K562 (cell line): ENCODE measurements at regions not wholly inside any gene's neighbourhood (a gene's known extent, or its start where the extent isn't known, plus 50 kb on each side); places are given as distances from the start of the nearest gene placed in this dataset.

ENCODE experiments used
- ATAC-seq: fragments of 200-7000 bp; cut with Tn5 transposase; 3 replicates; pipeline ENCODE4 v1.9.1; 2020; ENCODE audit warnings: moderate library complexity
- BruUV-seq: library from RNA; stranded (reverse); fragments of 400-500 nt; replicated peaks from 2 replicates; lab custom pipeline; 2021; lab: Mats Ljungman, UMichigan
- CTCF ChIA-PET: fragments of 300-600 bp; formaldehyde crosslinking; extraction: SDS; loops from one replicate; lab custom pipeline; 2021; ENCODE audit warnings: low intra/inter-chr PET ratio; lab: Yijun Ruan, JAX
- POLR2A ChIA-PET: fragments of 300-600, 350-650 bp; sonication (Branson Sonifier 250); formaldehyde crosslinking; extraction: SDS; loops from one replicate; lab custom pipeline; 2021; ENCODE audit warnings: antibody characterized with exemption, inconsistent platforms; lab: Yijun Ruan, JAX
- DNase-seq, 4 experiments: peaks; one replicate each; pipeline versions ENCODE4 v3.0.0 to v3.0.0-alpha.2; 2011 to 2018; ENCODE audit warnings: low spot score in 3 of 4, mixed read lengths in 3 of 4; ENCODE audit errors: extremely low read depth in 1 of 4
- FAIRE-seq: peaks from 2 replicates; lab custom pipeline; 2011; peaks lifted over from hg19 to GRCh38; lab: Jason Lieb, UNC
- H2AFZ ChIP-seq: 2 replicates; pipeline ENCODE4 v1.6.0; 2011; ENCODE audit warnings: low read depth, low read length, control low read depth, inconsistent platforms
- H3K27ac ChIP-seq: fragments of 200-600 bp; 3 replicates; pipeline ENCODE4 v1.8.0; 2011; ENCODE audit warnings: low read depth, mild to moderate bottlenecking, control low read depth, inconsistent platforms, low read length, moderate library complexity, mixed read lengths; ENCODE audit errors: extremely low read depth
- H3K27me3 ChIP-seq, 2 experiments: fragments of 300-600 bp in 1 of 2; 2 replicates in 1 of 2; 3 replicates in 1 of 2; pipeline versions ENCODE4 v1.6.0 to v1.8.0; 2011; ENCODE audit warnings: inconsistent platforms in 2 of 2, low read length in 2 of 2, mild to moderate bottlenecking in 1 of 2, mixed read lengths in 1 of 2, moderate library complexity in 1 of 2; ENCODE audit not compliant: control insufficient read depth in 2 of 2, insufficient read depth in 2 of 2
- H3K36me3 ChIP-seq: fragments of 300-600 bp; 3 replicates; pipeline ENCODE4 v1.8.0; 2011; ENCODE audit warnings: mild to moderate bottlenecking, low read length, inconsistent platforms; ENCODE audit not compliant: control insufficient read depth, insufficient read depth
- H3K4me1 ChIP-seq, 2 experiments: fragments of 200-600 bp in 1 of 2; replicated peaks in 1 of 2; 2 replicates in 1 of 2; 3 replicates in 1 of 2; pipeline versions ENCODE4 v1.5.1 to v1.8.0; 2011; ENCODE audit warnings: inconsistent platforms in 2 of 2, low read length in 2 of 2, mild to moderate bottlenecking in 1 of 2, mixed read lengths in 1 of 2, moderate library complexity in 1 of 2; ENCODE audit not compliant: control insufficient read depth in 2 of 2, insufficient read depth in 2 of 2
- H3K4me2 ChIP-seq: 2 replicates; pipeline ENCODE4 v1.6.1; 2011; ENCODE audit warnings: low read length, control low read depth, inconsistent platforms, mixed read lengths; ENCODE audit not compliant: insufficient read depth
- H3K4me3 ChIP-seq: fragments of 200-600 bp; sonication (generic), shearing (Covaris generic); 2 replicates; pipeline ENCODE4 v1.5.1; 2016; ENCODE audit warnings: control low read depth, inconsistent platforms
- H3K79me2 ChIP-seq: fragments of 200-600 bp; 3 replicates; pipeline ENCODE4 v1.8.0; 2011; ENCODE audit warnings: low read length, inconsistent platforms; ENCODE audit not compliant: control insufficient read depth, insufficient read depth
- H3K9ac ChIP-seq, 2 experiments: 2 replicates each; pipeline versions ENCODE4 v1.6.0 to v1.6.1; 2011; ENCODE audit warnings: low read depth in 2 of 2, low read length in 2 of 2, control low read depth in 1 of 2, inconsistent platforms in 1 of 2, mild to moderate bottlenecking in 1 of 2, mixed read lengths in 1 of 2; ENCODE audit not compliant: insufficient read depth in 1 of 2
- H3K9me1 ChIP-seq: one replicate; pipeline ENCODE4 v1.6.0; 2011; ENCODE audit warnings: inconsistent platforms, mild to moderate bottlenecking, low read length, moderate library complexity; ENCODE audit not compliant: control insufficient read depth, insufficient read depth
- H3K9me3 ChIP-seq: replicated peaks from 2 replicates; pipeline ENCODE4 v1.5.1; 2011; ENCODE audit warnings: low read depth, low read length, inconsistent platforms; ENCODE audit not compliant: control insufficient read depth, insufficient read depth
- H4K20me1 ChIP-seq: replicated peaks from 2 replicates; pipeline ENCODE4 v1.6.1; 2011; ENCODE audit warnings: low read length, inconsistent platforms, mixed read lengths; ENCODE audit not compliant: control insufficient read depth, insufficient read depth
- ADNP ChIP-seq: fragments of 200-800 bp; sonication (Bioruptor generic); IDR thresholded peaks from 2 replicates; pipeline ENCODE4 v1.6.1; 2016; ENCODE audit warnings: missing genetic modification characterization, missing compliant biosample characterization
- BDP1 ChIP-seq: IDR thresholded peaks from 3 replicates; pipeline ENCODE4 v1.6.1; 2011; ENCODE audit not compliant: insufficient read length, insufficient read depth
- CBX1 ChIP-seq: sonication (generic); IDR thresholded peaks from 2 replicates; pipeline ENCODE4 v1.6.1; 2016; ENCODE audit warnings: antibody characterized with exemption, low read depth, mild to moderate bottlenecking
- CTBP1 ChIP-seq: fragments of 450-650 bp; IDR thresholded peaks from 2 replicates; pipeline ENCODE4 v1.6.1; 2016; ENCODE audit warnings: borderline replicate concordance
- IFI16 ChIP-seq: fragments of 250-450 bp; sonication (Bioruptor Pico); IDR thresholded peaks from 2 replicates; pipeline ENCODE4 v2.1.2; 2022; ENCODE audit warnings: mild to moderate bottlenecking, inconsistent platforms
- KDM2B ChIP-seq: fragments of 250-450 bp; sonication (Bioruptor Pico); IDR thresholded peaks from 2 replicates; pipeline ENCODE4 v1.8.0; 2021; ENCODE audit warnings: mild to moderate bottlenecking, moderate library complexity
- MCM2 ChIP-seq: fragments of 450-650 bp; IDR thresholded peaks from 2 replicates; pipeline ENCODE4 v1.6.1; 2017; ENCODE audit warnings: low read depth, mild to moderate bottlenecking
- NKRF ChIP-seq: fragments of 450-650 bp; IDR thresholded peaks from 2 replicates; pipeline ENCODE4 v1.6.1; 2016; ENCODE audit warnings: borderline replicate concordance
- NR3C1 ChIP-seq: sonication (generic); formaldehyde crosslinking; IDR thresholded peaks from 2 replicates; pipeline ENCODE4 v1.8.1; 2022; ENCODE audit warnings: missing genetic modification reagents
- NRF1 ChIP-seq, 2 experiments: fragments of 450-650 bp; IDR thresholded peaks in 1 of 2; conservative IDR thresholded peaks in 1 of 2; 2 replicates each; pipeline ENCODE4 v1.6.1; 2014; ENCODE audit warnings: mild to moderate bottlenecking in 2 of 2
- PHF21A ChIP-seq: fragments of 450-650 bp; IDR thresholded peaks from 2 replicates; pipeline ENCODE4 v1.6.1; 2017; ENCODE audit warnings: low read depth, borderline replicate concordance
- PKNOX1 ChIP-seq: fragments of 450-650 bp; IDR thresholded peaks from 2 replicates; pipeline ENCODE4 v1.6.1; 2016
- POLR2B ChIP-seq: fragments of 450-650 bp; IDR thresholded peaks from 2 replicates; pipeline ENCODE4 v1.6.1; 2018; ENCODE audit warnings: low read depth; ENCODE audit not compliant: partially characterized antibody
- SMARCE1 ChIP-seq: fragments of 450-650 bp; IDR thresholded peaks from 2 replicates; pipeline ENCODE4 v1.7.1; 2016; ENCODE audit warnings: mild to moderate bottlenecking
- SREBF2 ChIP-seq: sonication (generic); formaldehyde crosslinking; IDR thresholded peaks from 2 replicates; pipeline ENCODE4 v1.4.0; 2020; ENCODE audit warnings: mild to moderate bottlenecking, missing genetic modification reagents
- SRSF9 ChIP-seq: fragments of 200-400 bp; formaldehyde crosslinking; IDR thresholded peaks from 2 replicates; pipeline ENCODE4 v1.6.1; 2017; ENCODE audit warnings: low read depth, low read length, borderline replicate concordance
- TAL1 ChIP-seq: fragments of 450-650 bp; IDR thresholded peaks from 2 replicates; pipeline ENCODE4 v1.6.1; 2016; ENCODE audit warnings: mild to moderate bottlenecking
- ZFPM2 ChIP-seq: fragments of 250-450 bp; sonication (Bioruptor Pico); IDR thresholded peaks from 2 replicates; pipeline ENCODE4 v1.5.1; 2022; ENCODE audit warnings: mild to moderate bottlenecking
- ZNF354B ChIP-seq: fragments of 250-450 bp; sonication (Bioruptor Pico); IDR thresholded peaks from 2 replicates; pipeline ENCODE4 v1.4.0; 2020
- WGBS: fragments of 100-300 bp; shearing (Covaris generic); methylation state at CpG from one replicate; pipeline ENCODE4 v1.1.6; 2016; ENCODE audit warnings: low coverage, mixed read lengths; ENCODE audit not compliant: insufficient coverage; ENCODE audit errors: missing lambda C conversion rate; 5-methylcytosine and 5-hydroxymethylcytosine counted together
- in situ Hi-C: fragments of 300-500 bp; cut with MboI; formaldehyde crosslinking; loops from 4 replicates; pipeline ENCODE4 v1.15.0; 2018; ENCODE audit warnings: inconsistent platforms, mixed read lengths
- intact Hi-C: fragments of 100-400 bp; cut with micrococcal nuclease; formaldehyde crosslinking; loops from 2 replicates; pipeline ENCODE4 v1.14.2; 2022

GRCh38 chr18:72174972-72175649 lies 369.0 kb downstream of the CBLN2 start:
- no peak overlapping the region for H3K27ac ChIP-seq
- H3K9ac ChIP-seq = no peak overlapping the region
- no peaks in the 10 kb centered on the region for H4K20me1 ChIP-seq
- ATAC-seq = no peak
- no peaks in the 10 kb centered on the region for H3K36me3 ChIP-seq
- H3K4me3 ChIP-seq = no peak overlapping the region
- H3K9me3 ChIP-seq = no peaks in the 10 kb centered on the region
- BruUV-seq = no TSS peak
- no peak overlapping the region for H3K4me2 ChIP-seq
- no peaks in the 10 kb centered on the region for H3K27me3 ChIP-seq
- TF ChIP-seq SRSF9 (no peak), TAL1 (no peak), PHF21A (no peak), PKNOX1 (no peak), CTBP1 (no peak), ZNF354B (CRISPR knock-in tag) (no peak), SMARCE1 (no peak), NKRF (no peak), POLR2B (no peak), BDP1 (no peak), ADNP (no peak), MCM2 (no peak), ZFPM2 (CRISPR knock-in tag) (no peak), CBX1 (no peak), SREBF2 (CRISPR knock-in tag) (no peak), IFI16 (CRISPR knock-in tag) (no peak), NRF1 (conservative IDR thresholded peaks at IDR 0.05 in 1 of 2, IDR thresholded peaks at IDR 0.05 in 1 of 2) (no peak), KDM2B (CRISPR knock-in tag) (no peak), NR3C1 (no peak)
- TF ChIP-seq, all 486 proteins: peak for 0
- H3K79me2 ChIP-seq = no peaks in the 10 kb centered on the region
- H3K4me1 ChIP-seq = no peaks in the 10 kb centered on the region
- whole genome bisulfite sequencing = 0% methylated on average over 3 of the region's 3 CpGs
- DNase-seq (no peak), FAIRE-seq (no peak)
- ChIA-PET CTCF (no interaction called here), POLR2A (no interaction called here)
- H2AFZ ChIP-seq = no peak overlapping the region
- intact Hi-C loops (no loop called here), in situ Hi-C loops (no loop called here)
- H3K9me1 ChIP-seq = no peaks in the 10 kb centered on the region
